22Rv1 (cell line): ENCODE measurements at regions not wholly inside any gene's neighbourhood (a gene's known extent, or its start where the extent isn't known, plus 50 kb on each side); places are given as distances from the start of the nearest gene placed in this dataset.
"Not testable (repeated sequence)": the region's sequence is repeated elsewhere in the genome, so short reads cannot be mapped to it uniquely, and the experiment has no call there.

Experiments
- H3K27ac ChIP-seq: fragments of 450-650 bp; 2 replicates; pipeline ENCODE4 v1.5.1; 2017
- CTCF ChIP-seq: fragments of 450-650 bp; IDR thresholded peaks from 2 replicates; pipeline ENCODE4 v1.5.1; 2017; ENCODE audit warnings: mild to moderate bottlenecking
- ZFX ChIP-seq: fragments of 450-650 bp; IDR thresholded peaks from 2 replicates; pipeline ENCODE4 v1.6.1; 2017; ENCODE audit warnings: antibody characterized with exemption, borderline replicate concordance

DNA sequence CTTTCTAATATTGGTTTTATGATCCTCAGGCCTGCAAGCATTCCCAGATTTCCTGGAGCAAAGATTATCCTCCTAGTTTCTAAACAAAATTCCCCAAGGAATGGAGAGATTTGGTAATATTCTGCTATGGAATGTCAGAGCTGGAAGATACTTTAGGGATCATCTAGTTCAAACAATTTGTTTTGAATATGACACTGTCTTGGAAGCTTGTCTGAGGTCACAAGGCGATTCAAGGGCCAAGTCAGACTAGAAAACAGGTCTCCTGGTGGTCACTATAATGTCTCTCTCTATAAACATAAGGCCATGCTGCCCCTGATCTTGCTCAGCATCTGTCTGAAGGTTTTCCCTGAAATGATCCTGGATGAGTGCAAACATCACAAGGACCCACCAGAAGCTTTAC, 143.4 kb upstream of the BCL6 start:
- TF ChIP-seq CTCF: no peak
- TF ChIP-seq ZFX: no peak

DNA sequence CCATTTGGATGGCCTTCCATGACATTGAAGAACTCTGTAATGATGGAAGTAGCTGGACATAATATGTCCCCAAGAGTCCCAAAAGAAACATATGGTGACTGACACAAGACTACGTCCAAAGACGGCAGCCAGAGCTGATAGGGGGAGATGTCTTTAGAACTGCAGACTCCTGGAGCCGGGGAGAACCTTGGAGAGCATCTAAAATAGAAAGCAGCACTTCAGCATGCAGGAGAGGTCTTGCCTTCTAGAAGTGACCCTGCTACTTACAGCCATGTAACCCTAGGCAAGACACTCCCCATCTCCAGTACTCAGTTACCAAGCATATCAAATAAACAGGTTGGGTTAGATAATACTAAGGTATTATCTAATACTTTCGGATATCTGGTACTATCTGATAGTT, 143.8 kb upstream of the BCL6 start:
- TF ChIP-seq ZFX: no peak
- no peak for TF ChIP-seq CTCF
- H3K27ac ChIP-seq: no peak overlapping the region

More for the DNA sequence above, 143.4 kb upstream of the BCL6 start:
- H3K27ac ChIP-seq: no peak overlapping the region

- TF ChIP-seq ZFX: no peak
- no peak for TF ChIP-seq CTCF
- H3K27ac ChIP-seq: no peak overlapping the region
Observed at GRCh38 chr3:187889601-187890404, 144.5 kb upstream of the BCL6 start.

- not testable (repeated sequence) for H3K27ac ChIP-seq
Observed at GRCh38 chr3:187890405-187890752, 145.1 kb upstream of the BCL6 start.

GRCh38 chr3:187896646-187897045, 151.4 kb upstream of the BCL6 start:
- no peak for TF ChIP-seq ZFX
- TF ChIP-seq CTCF: no peak
- H3K27ac ChIP-seq: no peak overlapping the region

GRCh38 chr3:187899246-187899645, 154.0 kb upstream of the BCL6 start:
- no peak overlapping the region for H3K27ac ChIP-seq
- TF ChIP-seq CTCF: no peak
- TF ChIP-seq ZFX: no peak

DNA sequence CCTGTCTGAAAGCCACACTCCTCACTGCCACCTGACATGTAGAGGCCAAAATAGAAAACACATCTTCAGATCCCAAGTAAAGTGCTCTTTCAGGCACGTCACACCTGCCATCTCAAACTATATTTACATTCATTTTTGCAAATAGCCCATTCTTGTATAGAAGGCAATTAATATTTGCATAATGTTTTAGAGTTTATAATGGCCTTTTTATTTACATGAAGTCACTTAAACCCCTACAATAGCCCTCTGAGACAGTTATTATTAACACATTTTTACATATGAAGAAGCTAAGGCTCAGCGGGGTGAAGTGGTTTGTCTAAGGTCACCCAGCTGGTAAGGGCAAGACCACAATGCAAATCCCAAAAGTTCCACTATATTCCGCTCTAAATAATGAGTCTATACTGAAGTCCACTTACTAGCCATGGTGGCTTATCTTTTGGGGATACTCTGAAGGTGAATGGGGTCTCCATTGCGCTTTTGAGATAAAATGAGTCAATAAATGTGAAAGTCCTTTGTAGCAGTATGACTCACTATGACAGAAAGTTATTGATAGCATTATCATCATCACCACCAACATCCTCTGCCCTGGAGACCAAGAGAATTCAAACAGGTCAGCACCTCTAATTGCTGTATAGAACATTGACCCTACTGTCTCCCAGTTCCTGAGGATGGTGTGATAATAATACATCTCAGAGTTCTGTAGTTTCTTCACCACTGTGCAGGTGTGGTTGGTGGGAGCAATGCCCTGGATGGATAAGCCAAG, 155.9 kb upstream of the BCL6 start:
- TF ChIP-seq CTCF (no peak), ZFX (no peak)
- H3K27ac ChIP-seq: no peak overlapping the region
